B cell (primary cell): ENCODE measurements at regions not wholly inside any gene's neighbourhood (a gene's known extent, or its start where the extent isn't known, plus 50 kb on each side); places are given as distances from the start of the nearest gene placed in this dataset.

Source experiments
- EZH2 ChIP-seq: IDR thresholded peaks from 2 replicates; pipeline ENCODE4 v1.6.1; 2012; ENCODE audit warnings: borderline replicate concordance, low read depth, mild to moderate bottlenecking, moderate library complexity, low read length; ENCODE audit not compliant: insufficient read depth, poor library complexity, severe bottlenecking
- TF ChIP-seq, protein P1 (sequence below): fragments of 200-600 bp; IDR thresholded peaks from one replicate; pipeline ENCODE4 v1.8.0; 2022; ENCODE audit warnings: antibody characterized with exemption, mild to moderate bottlenecking

- no peak for TF ChIP-seq EZH2
- TF ChIP-seq, protein P1, sequence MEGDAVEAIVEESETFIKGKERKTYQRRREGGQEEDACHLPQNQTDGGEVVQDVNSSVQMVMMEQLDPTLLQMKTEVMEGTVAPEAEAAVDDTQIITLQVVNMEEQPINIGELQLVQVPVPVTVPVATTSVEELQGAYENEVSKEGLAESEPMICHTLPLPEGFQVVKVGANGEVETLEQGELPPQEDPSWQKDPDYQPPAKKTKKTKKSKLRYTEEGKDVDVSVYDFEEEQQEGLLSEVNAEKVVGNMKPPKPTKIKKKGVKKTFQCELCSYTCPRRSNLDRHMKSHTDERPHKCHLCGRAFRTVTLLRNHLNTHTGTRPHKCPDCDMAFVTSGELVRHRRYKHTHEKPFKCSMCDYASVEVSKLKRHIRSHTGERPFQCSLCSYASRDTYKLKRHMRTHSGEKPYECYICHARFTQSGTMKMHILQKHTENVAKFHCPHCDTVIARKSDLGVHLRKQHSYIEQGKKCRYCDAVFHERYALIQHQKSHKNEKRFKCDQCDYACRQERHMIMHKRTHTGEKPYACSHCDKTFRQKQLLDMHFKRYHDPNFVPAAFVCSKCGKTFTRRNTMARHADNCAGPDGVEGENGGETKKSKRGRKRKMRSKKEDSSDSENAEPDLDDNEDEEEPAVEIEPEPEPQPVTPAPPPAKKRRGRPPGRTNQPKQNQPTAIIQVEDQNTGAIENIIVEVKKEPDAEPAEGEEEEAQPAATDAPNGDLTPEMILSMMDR: no peak
Observed at GRCh38 chr1:163562355-163562754, 240.6 kb downstream of the NUF2 start.
